B cell (primary cell): ENCODE measurements at regions not wholly inside any gene's neighbourhood (a gene's known extent, or its start where the extent isn't known, plus 50 kb on each side); places are given as distances from the start of the nearest gene placed in this dataset.

Experiments used
- EZH2 ChIP-seq: IDR thresholded peaks from 2 replicates; pipeline ENCODE4 v1.6.1; 2012; ENCODE audit warnings: borderline replicate concordance, low read depth, mild to moderate bottlenecking, moderate library complexity, low read length; ENCODE audit not compliant: insufficient read depth, poor library complexity, severe bottlenecking
- TF ChIP-seq, protein P1 (sequence below): fragments of 200-600 bp; IDR thresholded peaks from one replicate; pipeline ENCODE4 v1.8.0; 2022; ENCODE audit warnings: antibody characterized with exemption, mild to moderate bottlenecking

DNA sequence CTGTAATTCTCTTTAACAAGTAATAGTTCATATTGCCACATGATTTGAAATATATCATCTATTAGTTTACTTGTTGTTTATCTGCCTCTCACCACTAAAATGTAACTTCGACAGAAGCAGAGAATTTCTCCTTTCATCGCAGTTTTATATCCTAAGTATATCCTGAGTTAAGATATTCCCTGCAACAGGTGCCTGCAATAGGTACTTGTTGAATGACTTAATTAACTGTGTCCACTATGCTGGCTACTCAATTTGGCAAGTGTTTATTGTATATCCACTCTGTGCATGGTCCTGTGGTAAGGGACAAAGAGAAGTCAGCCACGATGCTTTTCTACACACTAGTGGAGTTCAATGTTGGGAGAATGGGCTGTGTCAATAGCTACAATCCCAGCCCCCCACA lies 108.5 kb downstream of the PSAT1 start:
- TF ChIP-seq, protein P1, sequence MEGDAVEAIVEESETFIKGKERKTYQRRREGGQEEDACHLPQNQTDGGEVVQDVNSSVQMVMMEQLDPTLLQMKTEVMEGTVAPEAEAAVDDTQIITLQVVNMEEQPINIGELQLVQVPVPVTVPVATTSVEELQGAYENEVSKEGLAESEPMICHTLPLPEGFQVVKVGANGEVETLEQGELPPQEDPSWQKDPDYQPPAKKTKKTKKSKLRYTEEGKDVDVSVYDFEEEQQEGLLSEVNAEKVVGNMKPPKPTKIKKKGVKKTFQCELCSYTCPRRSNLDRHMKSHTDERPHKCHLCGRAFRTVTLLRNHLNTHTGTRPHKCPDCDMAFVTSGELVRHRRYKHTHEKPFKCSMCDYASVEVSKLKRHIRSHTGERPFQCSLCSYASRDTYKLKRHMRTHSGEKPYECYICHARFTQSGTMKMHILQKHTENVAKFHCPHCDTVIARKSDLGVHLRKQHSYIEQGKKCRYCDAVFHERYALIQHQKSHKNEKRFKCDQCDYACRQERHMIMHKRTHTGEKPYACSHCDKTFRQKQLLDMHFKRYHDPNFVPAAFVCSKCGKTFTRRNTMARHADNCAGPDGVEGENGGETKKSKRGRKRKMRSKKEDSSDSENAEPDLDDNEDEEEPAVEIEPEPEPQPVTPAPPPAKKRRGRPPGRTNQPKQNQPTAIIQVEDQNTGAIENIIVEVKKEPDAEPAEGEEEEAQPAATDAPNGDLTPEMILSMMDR: no peak
- TF ChIP-seq EZH2: no peak
